ENCODE measurements at regions not wholly inside any gene's neighbourhood (a gene's known extent, or its start where the extent isn't known, plus 50 kb on each side); places are given as distances from the start of the nearest gene placed in this dataset.

GRCh38 chr15:62953021-62953420 is 89.5 kb upstream of the TPM1 start:
- TF ChIP-seq, protein P1, sequence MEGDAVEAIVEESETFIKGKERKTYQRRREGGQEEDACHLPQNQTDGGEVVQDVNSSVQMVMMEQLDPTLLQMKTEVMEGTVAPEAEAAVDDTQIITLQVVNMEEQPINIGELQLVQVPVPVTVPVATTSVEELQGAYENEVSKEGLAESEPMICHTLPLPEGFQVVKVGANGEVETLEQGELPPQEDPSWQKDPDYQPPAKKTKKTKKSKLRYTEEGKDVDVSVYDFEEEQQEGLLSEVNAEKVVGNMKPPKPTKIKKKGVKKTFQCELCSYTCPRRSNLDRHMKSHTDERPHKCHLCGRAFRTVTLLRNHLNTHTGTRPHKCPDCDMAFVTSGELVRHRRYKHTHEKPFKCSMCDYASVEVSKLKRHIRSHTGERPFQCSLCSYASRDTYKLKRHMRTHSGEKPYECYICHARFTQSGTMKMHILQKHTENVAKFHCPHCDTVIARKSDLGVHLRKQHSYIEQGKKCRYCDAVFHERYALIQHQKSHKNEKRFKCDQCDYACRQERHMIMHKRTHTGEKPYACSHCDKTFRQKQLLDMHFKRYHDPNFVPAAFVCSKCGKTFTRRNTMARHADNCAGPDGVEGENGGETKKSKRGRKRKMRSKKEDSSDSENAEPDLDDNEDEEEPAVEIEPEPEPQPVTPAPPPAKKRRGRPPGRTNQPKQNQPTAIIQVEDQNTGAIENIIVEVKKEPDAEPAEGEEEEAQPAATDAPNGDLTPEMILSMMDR (conservative IDR thresholded peaks at IDR 0.05 in 1 of 2, IDR thresholded peaks at IDR 0.05 in 1 of 2; ENCODE audit: low read depth in 1 of 2, low read length in 2 of 2) = no peak
- no peak for TF ChIP-seq EZH2 (IDR thresholded peaks at IDR 0.05; ENCODE audit: low read length, missing control alignments)

Data from fibroblast of lung (primary cell).